OCI-LY3 (cell line): ENCODE measurements at regions not wholly inside any gene's neighbourhood (a gene's known extent, or its start where the extent isn't known, plus 50 kb on each side); places are given as distances from the start of the nearest gene placed in this dataset.

Source experiments
- CTCF ChIP-seq: fragments of 200-600, 300-600 bp; sonication (generic); IDR thresholded peaks from 2 replicates; pipeline ENCODE4 v1.5.1; 2014; ENCODE audit warnings: antibody characterized with exemption, low read length, low read depth
- EZH2phosphoT487 ChIP-seq: fragments of 200-600 bp; shearing (Covaris generic); IDR thresholded peaks from 2 replicates; pipeline ENCODE4 v1.6.1; 2018; ENCODE audit warnings: antibody characterized with exemption, mixed run types, low read depth

DNA sequence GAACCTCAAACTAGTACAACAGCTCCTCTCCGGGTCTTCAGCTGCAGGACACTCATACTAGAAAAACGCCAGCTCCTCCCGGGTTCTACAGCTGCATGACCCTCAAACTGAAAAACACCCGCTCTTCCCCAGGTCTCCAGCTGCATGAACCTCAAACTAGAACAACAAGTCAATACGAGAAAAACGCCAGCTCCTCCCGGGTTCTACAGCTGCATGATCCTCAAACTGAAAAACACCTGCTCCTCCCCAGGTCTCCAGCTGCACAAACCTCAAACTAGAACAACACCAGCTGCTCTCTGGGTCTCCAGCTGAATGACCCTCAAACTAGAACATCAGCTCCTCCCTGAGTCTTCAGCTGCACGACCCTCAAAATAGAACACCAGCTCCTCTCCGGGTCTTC, 315.0 kb upstream of the TFPI start:
- TF ChIP-seq CTCF (no peak), EZH2phosphoT487 (no peak)
